ENCODE measurements at regions not wholly inside any gene's neighbourhood (a gene's known extent, or its start where the extent isn't known, plus 50 kb on each side); places are given as distances from the start of the nearest gene placed in this dataset.

- ATAC-seq: no peak
Observed at GRCh38 chr1:68551459-68551858, 54.6 kb upstream of the DEPDC1 start.

- no peak for ATAC-seq
Observed at GRCh38 chr1:68558321-68559026, 61.6 kb upstream of the DEPDC1 start.

- no peak for ATAC-seq
Observed at GRCh38 chr1:68565923-68566322, 69.0 kb upstream of the DEPDC1 start.

DNA sequence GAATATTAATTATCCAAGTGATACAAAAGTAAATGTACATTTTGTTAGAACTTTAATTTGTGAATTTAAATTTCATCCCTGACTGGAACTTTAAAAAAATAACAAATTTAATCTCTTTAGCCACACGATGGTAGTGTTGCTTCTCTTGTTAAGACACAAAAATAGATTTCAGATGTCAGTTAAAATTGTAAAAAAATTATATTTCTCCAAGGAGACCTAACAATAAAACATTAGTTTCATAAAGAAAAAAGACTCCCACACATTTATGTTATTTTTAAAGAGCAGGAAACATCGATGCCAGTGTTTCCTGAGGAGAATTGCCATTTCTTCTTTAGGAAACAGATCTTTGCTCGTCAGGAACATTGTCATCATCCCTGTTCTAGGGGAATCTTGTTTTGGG lies 74.0 kb upstream of the DEPDC1 start:
- no peak for ATAC-seq

DNA sequence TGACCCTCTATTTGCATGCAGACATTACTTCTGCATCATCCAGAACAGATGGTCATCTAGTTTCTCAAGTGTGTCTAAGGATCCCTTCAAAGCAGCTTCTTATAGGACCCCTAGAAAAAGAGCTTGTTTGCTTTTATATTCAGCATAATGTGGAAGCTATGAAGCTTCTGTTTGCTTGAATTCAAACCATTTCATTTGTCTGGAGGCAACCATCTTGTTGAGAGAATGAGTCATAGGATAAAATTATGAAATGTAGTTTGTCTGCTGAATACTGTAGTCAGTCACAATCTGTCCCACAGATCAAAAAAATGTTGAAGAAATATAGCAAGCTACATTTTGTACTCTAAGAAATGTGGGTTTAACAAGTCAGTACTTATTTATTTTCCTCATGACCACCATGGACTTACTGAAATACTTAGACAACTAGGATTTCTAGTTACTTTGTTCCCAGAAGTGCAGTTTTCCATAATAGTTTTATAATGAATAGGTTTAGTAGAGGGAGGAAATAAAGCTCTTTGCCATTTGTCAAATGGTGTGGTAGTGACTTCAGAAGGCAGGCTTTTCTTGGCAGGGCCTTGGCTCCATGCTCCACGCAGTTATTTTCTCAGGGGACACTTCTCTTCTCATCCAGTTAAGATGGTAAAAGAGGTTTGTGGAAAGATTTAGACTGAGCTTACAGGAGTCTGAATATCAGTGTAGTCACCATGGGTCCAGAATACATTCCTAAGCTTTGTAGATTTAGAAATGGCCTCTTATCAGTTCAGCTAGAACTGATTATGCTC lies 74.8 kb upstream of the DEPDC1 start:
- ATAC-seq: no peak

GRCh38 chr1:68585351-68585750 lies 88.5 kb upstream of the DEPDC1 start:
- no peak for ATAC-seq

DNA sequence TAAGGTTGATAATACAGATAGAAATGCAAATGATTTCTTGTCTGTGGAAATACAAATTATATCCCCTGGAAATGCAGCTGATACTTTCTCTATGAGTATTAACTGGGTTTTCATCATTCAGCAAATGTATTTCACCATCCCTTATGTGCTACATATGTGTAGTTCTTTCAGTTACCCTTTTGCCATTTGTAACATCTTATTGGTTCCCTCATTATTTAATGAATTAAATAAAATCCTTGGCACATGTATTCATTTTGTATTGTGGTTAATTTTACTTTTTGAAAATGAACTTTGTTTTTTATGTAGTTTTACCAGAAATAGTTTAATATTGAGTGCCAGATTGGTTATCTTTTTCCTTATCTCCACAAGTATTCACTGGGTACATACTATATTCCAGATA lies 89.9 kb upstream of the DEPDC1 start:
- no peak for ATAC-seq

- ATAC-seq: no peak
Observed at GRCh38 chr1:68588304-68588703, 91.4 kb upstream of the DEPDC1 start.

DNA sequence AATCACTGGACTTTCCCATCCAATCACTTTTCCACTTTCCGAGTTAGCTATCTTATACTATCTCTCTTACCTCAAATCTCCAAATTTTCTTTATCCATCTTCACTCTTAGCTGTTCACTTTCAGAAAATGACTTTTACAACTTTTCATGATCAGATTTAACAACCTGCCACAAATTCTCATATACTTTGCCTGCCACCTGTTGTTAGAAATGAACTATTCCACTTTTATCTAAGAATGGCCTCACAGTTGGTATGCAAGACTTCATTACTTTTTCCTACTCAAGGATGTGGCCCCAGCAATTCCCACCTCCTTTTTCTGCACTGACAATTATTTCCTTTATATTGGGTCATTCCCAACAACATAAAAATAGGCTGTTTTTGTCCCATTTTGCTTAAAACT lies 93.6 kb upstream of the DEPDC1 start:
- no peak for ATAC-seq

GRCh38 chr1:68594851-68595250 lies 98.0 kb upstream of the DEPDC1 start:
- no peak for ATAC-seq

DNA sequence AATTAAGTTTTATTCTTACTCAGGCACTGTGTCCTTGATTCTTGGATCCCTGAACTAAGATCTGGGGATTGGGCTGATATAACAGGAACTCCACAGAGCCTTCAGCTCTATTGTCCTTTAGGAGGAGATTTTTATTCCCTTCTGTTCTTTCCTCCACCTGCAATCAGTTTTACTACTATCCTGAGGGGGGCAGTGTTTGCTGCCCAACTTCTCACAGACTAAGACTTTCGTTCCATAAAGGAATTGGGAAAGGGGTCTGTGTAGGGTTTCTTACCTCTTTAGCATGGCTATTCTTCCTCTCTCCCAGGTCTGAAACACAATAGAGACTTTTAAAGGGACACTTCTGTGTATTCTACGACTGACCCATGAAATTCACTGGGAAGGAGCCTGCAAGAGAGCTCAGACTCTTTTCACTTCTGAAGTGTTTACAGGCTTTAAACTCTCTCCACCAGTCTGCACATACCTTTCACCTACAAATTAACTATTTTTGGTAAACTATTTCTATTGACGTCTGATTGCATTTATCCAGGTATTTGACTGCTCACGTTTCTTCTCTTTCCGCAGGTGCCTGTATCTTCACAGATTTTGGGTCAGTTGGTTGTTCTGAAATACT lies 103.3 kb upstream of the DEPDC1 start:
- no peak for ATAC-seq

- no peak for ATAC-seq
Observed at GRCh38 chr1:68608289-68608688, 111.4 kb upstream of the DEPDC1 start.

DNA sequence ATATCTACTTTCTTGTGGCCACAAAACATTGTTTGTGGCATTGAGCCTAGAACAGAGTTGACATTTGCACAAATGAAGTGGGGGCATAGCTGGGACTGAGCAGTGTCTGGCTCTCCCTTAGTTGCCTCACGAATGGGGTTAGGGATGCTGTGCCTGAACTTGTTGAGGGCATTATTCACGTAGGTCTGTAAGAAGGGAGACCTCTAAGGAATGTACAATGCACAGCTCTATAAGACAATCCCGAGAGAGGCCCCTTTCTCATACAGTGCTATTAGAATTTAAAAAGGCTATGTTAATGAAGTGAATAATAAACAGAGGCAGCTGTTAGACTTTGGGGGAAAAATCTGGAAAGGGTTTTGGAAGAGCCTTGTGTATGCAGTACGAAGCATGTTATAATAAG lies 118.4 kb upstream of the DEPDC1 start:
- no peak for ATAC-seq

DNA sequence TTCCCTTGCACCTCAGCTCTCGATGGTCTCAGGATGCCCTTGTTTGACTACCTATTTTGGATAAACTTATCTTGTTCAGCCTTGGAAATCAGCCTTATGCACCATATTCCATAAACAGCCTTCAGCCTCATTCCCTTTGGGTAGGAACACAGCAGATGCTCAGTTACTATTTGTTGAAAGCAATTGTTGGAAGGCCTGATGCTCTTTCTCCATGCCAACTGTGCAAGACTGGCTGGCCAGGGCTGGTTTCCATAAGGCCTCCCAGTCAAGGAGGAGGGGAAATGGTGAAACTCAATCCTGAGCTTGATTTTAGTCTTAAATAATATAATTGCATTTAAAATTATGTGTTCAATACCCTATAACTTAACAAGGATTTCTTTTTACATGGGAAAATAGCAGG lies 121.1 kb upstream of the DEPDC1 start:
- no peak for ATAC-seq

GRCh38 chr1:68620571-68620970 lies 123.7 kb upstream of the DEPDC1 start:
- ATAC-seq: no peak

DNA sequence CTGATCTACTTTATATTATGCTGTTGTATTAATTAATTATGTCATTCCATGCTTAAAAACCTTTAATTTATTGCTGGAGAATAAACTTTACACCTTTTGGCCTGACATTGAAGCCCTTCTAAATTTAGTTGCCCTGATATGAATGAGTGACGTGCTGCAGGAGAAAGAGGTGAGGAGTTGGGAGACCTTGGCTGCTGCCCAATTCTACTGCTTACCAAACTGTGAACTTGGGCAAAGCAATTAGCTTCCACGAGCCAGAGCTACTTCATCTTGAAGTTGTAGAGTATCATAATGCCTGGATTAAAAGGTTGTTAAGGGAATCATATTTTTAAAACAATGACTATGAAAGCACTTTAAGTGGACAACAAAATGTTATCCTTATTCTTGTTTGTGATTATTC lies 126.8 kb upstream of the DEPDC1 start:
- ATAC-seq: no peak

- ATAC-seq: peak; percentile 38
Observed at GRCh38 chr1:68624233-68624632, 127.4 kb upstream of the DEPDC1 start.

- ATAC-seq: no peak
Observed at GRCh38 chr1:68625624-68626023, 128.7 kb upstream of the DEPDC1 start.

DNA sequence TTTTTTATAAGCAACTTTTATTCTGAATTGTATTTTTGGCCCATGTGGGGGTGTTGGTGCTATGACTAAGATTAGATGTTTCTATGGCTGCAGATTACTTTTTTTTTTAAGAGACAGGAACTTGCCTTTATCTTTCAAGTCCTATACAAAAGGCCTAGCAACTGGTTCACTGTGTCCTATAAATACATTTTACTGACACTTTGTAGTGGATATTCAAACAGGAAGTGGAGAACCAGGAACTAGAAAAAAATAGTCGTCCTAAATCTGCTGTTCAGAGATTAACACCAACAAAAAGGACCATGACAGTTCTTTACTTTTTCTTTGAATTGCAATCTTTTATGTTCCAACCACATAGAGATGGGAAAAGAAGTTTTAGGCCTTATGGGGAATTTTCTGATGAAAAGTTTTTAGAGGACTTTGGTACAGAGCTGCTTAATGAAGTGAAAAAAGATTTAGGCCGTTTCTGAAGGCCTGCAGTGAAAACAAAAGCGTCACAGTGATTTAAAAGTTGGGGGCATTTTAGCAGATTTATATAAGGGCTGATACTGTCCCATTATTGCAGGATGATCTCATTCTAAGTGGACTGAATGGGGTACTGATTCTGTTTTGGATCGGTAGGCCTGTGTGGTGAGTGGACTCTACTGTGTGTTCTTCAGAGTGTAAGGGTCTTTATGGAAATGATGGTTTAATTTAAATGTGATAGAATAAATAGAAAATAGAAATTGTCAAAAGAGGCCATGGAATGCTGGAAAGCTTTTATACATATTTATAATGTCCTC lies 136.4 kb upstream of the DEPDC1 start:
- ATAC-seq: no peak

GRCh38 chr1:68644504-68644903 lies 147.6 kb upstream of the DEPDC1 start:
- no peak for ATAC-seq

DNA sequence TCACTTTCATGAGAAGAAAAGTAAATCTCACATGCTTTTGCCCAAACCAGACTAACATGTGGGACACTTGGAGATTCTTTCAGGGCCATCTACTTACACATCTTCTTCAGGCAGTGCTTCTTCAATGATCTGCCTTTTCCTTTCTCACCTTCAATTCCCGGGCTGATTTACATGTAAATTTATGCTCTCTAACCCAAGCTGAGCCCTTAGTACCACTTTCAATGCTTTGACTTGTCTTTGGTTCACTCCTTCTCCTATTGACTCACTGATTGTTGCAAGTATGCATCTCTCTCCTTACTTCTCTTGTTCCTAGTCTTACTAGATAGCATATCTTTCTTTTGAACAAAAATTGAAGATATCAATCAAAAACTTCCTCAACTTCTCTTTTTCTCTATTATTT lies 154.2 kb upstream of the DEPDC1 start:
- no peak for ATAC-seq

DNA sequence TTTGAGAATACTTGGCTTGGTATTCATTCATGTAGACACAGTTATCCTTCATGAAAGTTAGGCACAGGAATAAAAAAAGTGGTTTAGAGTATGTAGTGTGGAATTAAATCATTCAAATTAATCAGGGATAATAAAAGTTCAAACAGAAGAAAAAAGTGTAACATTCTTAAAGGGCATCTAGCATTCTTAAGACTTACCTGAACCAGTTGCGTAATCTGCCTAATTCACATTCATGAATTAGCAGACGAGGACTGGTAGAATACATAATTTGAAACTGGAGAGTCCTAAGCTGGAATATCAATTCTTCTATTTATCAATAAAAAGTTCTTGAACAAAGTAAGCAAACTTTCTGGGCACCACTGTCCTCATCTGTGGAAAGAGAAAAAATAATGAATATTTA lies 157.0 kb upstream of the DEPDC1 start:
- ATAC-seq: no peak

DNA sequence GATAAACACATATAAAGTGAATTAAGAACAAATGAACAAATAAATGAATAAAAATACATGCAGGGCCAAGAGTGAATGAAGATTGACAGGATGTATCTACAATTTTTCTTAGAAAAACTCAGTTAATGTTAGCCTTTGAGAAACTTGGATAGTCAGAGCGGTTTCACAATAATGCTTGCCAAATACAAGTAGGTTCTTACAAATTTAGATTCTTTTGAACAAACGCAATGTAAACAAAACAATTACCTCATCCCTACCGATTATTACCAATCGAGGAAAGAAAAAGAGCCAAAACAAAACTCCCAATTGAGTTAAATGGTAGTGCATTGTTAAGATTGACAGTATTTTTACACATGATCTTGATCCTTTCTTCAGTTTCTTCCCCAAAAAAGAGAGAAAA lies 176.9 kb upstream of the DEPDC1 start:
- ATAC-seq: no peak

All from esophagus mucosa (tissue), 1 donor.